GM12864 (cell line): ENCODE measurements at regions not wholly inside any gene's neighbourhood (a gene's known extent, or its start where the extent isn't known, plus 50 kb on each side); places are given as distances from the start of the nearest gene placed in this dataset.

Source experiments
- DNase-seq: peaks from one replicate; pipeline ENCODE4 v3.0.0-alpha.2; 2011; ENCODE audit warnings: low read depth
- H3K4me3 ChIP-seq: 2 replicates; pipeline ENCODE4 v1.5.1; 2011; ENCODE audit warnings: mild to moderate bottlenecking, low read depth, low read length, control low read depth
- CTCF ChIP-seq: IDR thresholded peaks from 2 replicates; pipeline ENCODE4 v1.5.1; 2011; ENCODE audit warnings: low read depth, mild to moderate bottlenecking, moderate library complexity, low read length, control low read depth, inconsistent platforms; ENCODE audit errors: missing control alignments

- DNase-seq = no peak
- H3K4me3 ChIP-seq = no peak overlapping the region
- no peak for TF ChIP-seq CTCF
These were observed 127.6 kb downstream of the SOX1 start for GRCh38 chr13:112194579-112194978.

- H3K4me3 ChIP-seq = no peak overlapping the region
- TF ChIP-seq CTCF = no peak
- no peak for DNase-seq
These were observed 131.6 kb downstream of the SOX1 start for GRCh38 chr13:112198396-112199010.

GRCh38 chr13:112200200-112200599 is 133.3 kb downstream of the SOX1 start:
- DNase-seq = no peak
- H3K4me3 ChIP-seq = no peak overlapping the region
- no peak for TF ChIP-seq CTCF

GRCh38 chr13:112202266-112202665 is 135.3 kb downstream of the SOX1 start:
- no peak for TF ChIP-seq CTCF
- DNase-seq = no peak
- H3K4me3 ChIP-seq = no peak overlapping the region

- no peak for DNase-seq
- H3K4me3 ChIP-seq = no peak overlapping the region
- TF ChIP-seq CTCF = no peak
These were observed 136.0 kb downstream of the SOX1 start for GRCh38 chr13:112202966-112203365.

GRCh38 chr13:112203614-112204013 is 136.7 kb downstream of the SOX1 start:
- TF ChIP-seq CTCF = no peak
- no peak overlapping the region for H3K4me3 ChIP-seq
- DNase-seq = no peak

GRCh38 chr13:112204346-112205327 is 137.7 kb downstream of the SOX1 start:
- no peak for DNase-seq
- no peak for TF ChIP-seq CTCF
- H3K4me3 ChIP-seq = no peak overlapping the region
